HCT116 (cell line): ENCODE measurements at regions not wholly inside any gene's neighbourhood (a gene's known extent, or its start where the extent isn't known, plus 50 kb on each side); places are given as distances from the start of the nearest gene placed in this dataset.

Experiments used
- ATAC-seq: fragments of 200-7000 bp; cut with Tn5 transposase; 2 replicates; pipeline ENCODE4 v1.9.1; 2020; ENCODE audit warnings: mild to moderate bottlenecking, moderate library complexity
- BruUV-seq: library from RNA; stranded (reverse); fragments of 400-500 nt; replicated peaks from 2 replicates; lab custom pipeline; 2021; lab: Mats Ljungman, UMichigan
- CTCF ChIA-PET: fragments of 300-600 bp; sonication (Branson Sonifier 250); formaldehyde crosslinking; loops from one replicate; lab custom pipeline; 2021; ENCODE audit warnings: antibody characterized with exemption; lab: Charles Lee
- POLR2A ChIA-PET: fragments of 300-600, 350-600 bp; sonication (Branson Sonifier 250); formaldehyde crosslinking; loops from one replicate; lab custom pipeline; 2021; ENCODE audit warnings: antibody characterized with exemption; lab: Charles Lee
- RAD21 ChIA-PET, 2 experiments: fragments of 300-600 bp; sonication (Branson Sonifier 250); formaldehyde crosslinking; loops; one replicate each; lab custom pipeline; 2023; ENCODE audit warnings: low total read pairs in 2 of 2; ENCODE audit not compliant: uncharacterized antibody in 2 of 2, unreplicated experiment in 2 of 2, low non-redundant PET in 1 of 2; lab: Charles Lee
- DNase-seq: peaks from one replicate; pipeline ENCODE4 v3.0.0-alpha.2; 2010; ENCODE audit warnings: low read depth, low spot score
- H2AFZ ChIP-seq: fragments of 200-600 bp; shearing (Covaris generic), sonication (generic); 2 replicates; pipeline ENCODE4 v1.6.1; 2017; ENCODE audit warnings: low read depth, mixed run types, mixed read lengths, antibody characterized with exemption, low read length; ENCODE audit not compliant: poor library complexity, severe bottlenecking
- H3K27ac ChIP-seq: 2 replicates; pipeline ENCODE4 v1.5.1; 2012; ENCODE audit warnings: low read depth, low read length
- H3K27me3 ChIP-seq: fragments of 200-600 bp; sonication (generic); 2 replicates; pipeline ENCODE4 v1.6.1; 2016; ENCODE audit warnings: mixed run types, low read length, mixed read lengths; ENCODE audit not compliant: insufficient read depth
- H3K36me3 ChIP-seq, 2 experiments: fragments of 200-500 bp in 1 of 2; fragments of 200-600 bp in 1 of 2; sonication (Bioruptor generic) in 1 of 2; sonication (generic) in 1 of 2; 2 replicates each; pipeline versions ENCODE4 v1.5.1 to v1.6.1; 2014 to 2016; ENCODE audit warnings: low read length in 2 of 2, inconsistent platforms in 1 of 2, mixed read lengths in 1 of 2, mixed run types in 1 of 2; ENCODE audit not compliant: insufficient read depth in 2 of 2, control insufficient read depth in 1 of 2
- H3K4me1 ChIP-seq, 2 experiments: fragments of 200-600 bp in 1 of 2; sonication (generic) in 1 of 2; 2 replicates each; pipeline versions ENCODE4 v1.5.1 to v1.6.1; 2012 to 2017; ENCODE audit warnings: low read length in 2 of 2, inconsistent platforms in 1 of 2, mild to moderate bottlenecking in 1 of 2, mixed read lengths in 1 of 2, mixed run types in 1 of 2, moderate library complexity in 1 of 2; ENCODE audit not compliant: insufficient read depth in 2 of 2, control insufficient read depth in 1 of 2
- H3K4me2 ChIP-seq: fragments of 200-600 bp; sonication (generic); 2 replicates; pipeline ENCODE4 v1.6.1; 2017; ENCODE audit warnings: mixed run types, low read length, mixed read lengths
- H3K4me3 ChIP-seq, 2 experiments: fragments of 200-600 bp in 1 of 2; sonication (generic) in 1 of 2; replicated peaks in 1 of 2; 2 replicates each; pipeline ENCODE4 v1.5.1; 2011 to 2016; ENCODE audit warnings: low read length in 2 of 2, control low read depth in 1 of 2, low read depth in 1 of 2, mild to moderate bottlenecking in 1 of 2, mixed read lengths in 1 of 2, mixed run types in 1 of 2
- H3K79me2 ChIP-seq: fragments of 200-600 bp; sonication (generic); 2 replicates; pipeline ENCODE4 v1.6.1; 2017; ENCODE audit warnings: mild to moderate bottlenecking, mixed run types, low read length, moderate library complexity, mixed read lengths; ENCODE audit not compliant: insufficient read depth
- H3K9ac ChIP-seq: fragments of 200-600 bp; sonication (generic); 2 replicates; pipeline ENCODE4 v1.6.1; 2016; ENCODE audit warnings: low read length, mixed read lengths
- H3K9me2 ChIP-seq: fragments of 200-600 bp; sonication (generic), shearing (Covaris generic); 2 replicates; pipeline ENCODE4 v1.6.1; 2017; ENCODE audit warnings: mixed run types, mild to moderate bottlenecking, moderate library complexity; ENCODE audit not compliant: insufficient read depth
- H3K9me3 ChIP-seq, 2 experiments: fragments of 200-500 bp in 1 of 2; fragments of 200-600 bp in 1 of 2; sonication (Bioruptor generic) in 1 of 2; sonication (generic) in 1 of 2; 2 replicates each; pipeline ENCODE4 v1.6.1; 2014 to 2017; ENCODE audit warnings: low read length in 2 of 2, mixed read lengths in 2 of 2, inconsistent platforms in 1 of 2, low read depth in 1 of 2, mild to moderate bottlenecking in 1 of 2, mixed run types in 1 of 2, moderate library complexity in 1 of 2; ENCODE audit not compliant: control insufficient read depth in 1 of 2, insufficient read depth in 1 of 2
- H4K20me1 ChIP-seq: fragments of 200-600 bp; sonication (generic), shearing (Covaris generic); 2 replicates; pipeline ENCODE4 v1.6.1; 2017; ENCODE audit warnings: mixed run types, mild to moderate bottlenecking, moderate library complexity; ENCODE audit not compliant: insufficient read depth
- CBX3 ChIP-seq: IDR thresholded peaks from 2 replicates; pipeline ENCODE4 v1.6.1; 2012; ENCODE audit warnings: low read depth
- CEBPB ChIP-seq: IDR thresholded peaks from 2 replicates; pipeline ENCODE4 v1.6.1; 2012; ENCODE audit warnings: low read depth
- EGR1 ChIP-seq: IDR thresholded peaks from 2 replicates; pipeline ENCODE4 v1.6.1; 2012; ENCODE audit warnings: low read depth
- ELF1 ChIP-seq: IDR thresholded peaks from 2 replicates; pipeline ENCODE4 v1.6.1; 2012; ENCODE audit warnings: low read depth, borderline replicate concordance
- EZH2 ChIP-seq: fragments of 200-600 bp; sonication (generic); IDR thresholded peaks from 2 replicates; pipeline ENCODE4 v1.6.1; 2017; ENCODE audit warnings: antibody characterized with exemption, mixed run types
- EZH2phosphoT487 ChIP-seq: fragments of 200-600 bp; IDR thresholded peaks from 2 replicates; pipeline ENCODE4 v1.6.1; 2018; ENCODE audit warnings: antibody characterized with exemption, borderline replicate concordance
- JUND ChIP-seq: IDR thresholded peaks from 2 replicates; pipeline ENCODE4 v1.6.1; 2012
- MAX ChIP-seq: IDR thresholded peaks from 2 replicates; pipeline ENCODE4 v1.6.1; 2012
- POLR2A ChIP-seq: IDR thresholded peaks from 2 replicates; pipeline ENCODE4 v1.7.0; 2011; ENCODE audit warnings: borderline replicate concordance; ENCODE audit not compliant: insufficient read depth, insufficient read length; ENCODE audit errors: extremely low read depth
- REST ChIP-seq: IDR thresholded peaks from 2 replicates; pipeline ENCODE4 v1.6.1; 2012; ENCODE audit warnings: low read depth
- SIN3A ChIP-seq: IDR thresholded peaks from 2 replicates; pipeline ENCODE4 v1.6.1; 2012; ENCODE audit warnings: low read depth
- SP1 ChIP-seq: IDR thresholded peaks from 2 replicates; pipeline ENCODE4 v1.6.1; 2012; ENCODE audit warnings: low read depth
- SRF ChIP-seq: IDR thresholded peaks from 2 replicates; pipeline ENCODE4 v1.6.1; 2012; ENCODE audit warnings: low read depth
- TCF7L2 ChIP-seq: IDR thresholded peaks from 2 replicates; pipeline ENCODE4 v1.7.0; 2011; ENCODE audit warnings: borderline replicate concordance, inconsistent platforms; ENCODE audit not compliant: insufficient read depth, insufficient read length; ENCODE audit errors: extremely low read depth
- YY1 ChIP-seq: IDR thresholded peaks from 2 replicates; pipeline ENCODE4 v1.6.1; 2011; ENCODE audit warnings: low read length, low read depth, moderate library complexity, mild to moderate bottlenecking; ENCODE audit not compliant: insufficient replicate concordance; ENCODE audit errors: extremely low read depth
- ZBTB33 ChIP-seq: IDR thresholded peaks from 2 replicates; pipeline ENCODE4 v1.6.1; 2011; ENCODE audit warnings: mild to moderate bottlenecking, low read length, moderate library complexity; ENCODE audit not compliant: insufficient replicate concordance; ENCODE audit errors: extremely low read depth
- ZFX ChIP-seq: fragments of 450-650 bp; IDR thresholded peaks from 2 replicates; pipeline ENCODE4 v1.6.1; 2017
- ZNF274 ChIP-seq: fragments of 200-500 bp; sonication (Bioruptor generic); IDR thresholded peaks from 2 replicates; pipeline ENCODE4 v1.6.1; 2014; ENCODE audit warnings: mild to moderate bottlenecking, low read depth, low read length, inconsistent platforms
- intact Hi-C: fragments of 100-400 bp; cut with micrococcal nuclease; formaldehyde crosslinking; loops from 2 replicates; pipeline ENCODE4 v1.10.0; 2022
- TF ChIP-seq, protein P1 (sequence below): IDR thresholded peaks from 2 replicates; pipeline ENCODE4 v1.6.1; 2012
- TF ChIP-seq, protein P2 (sequence below), 3 experiments: fragments of 200-600 bp in 1 of 3; sonication (generic) in 1 of 3; IDR thresholded peaks in 2 of 3; conservative IDR thresholded peaks in 1 of 3; 2 replicates each; pipeline ENCODE4 v1.5.1; 2012 to 2017; ENCODE audit warnings: low read depth in 2 of 3, low read length in 2 of 3, antibody characterized with exemption in 1 of 3, borderline replicate concordance in 1 of 3, control low read depth in 1 of 3, mild to moderate bottlenecking in 1 of 3, mixed read lengths in 1 of 3, mixed run types in 1 of 3, moderate library complexity in 1 of 3; ENCODE audit not compliant: insufficient read depth in 1 of 3

GRCh38 chr15:81890496-81890895 lies 155.3 kb downstream of the MEX3B start:
- no peak for ATAC-seq
- no peak overlapping the region for H3K4me2 ChIP-seq
- ChIA-PET POLR2A (no interaction called here), RAD21 (no interaction called here), CTCF (no interaction called here)
- H3K4me1 ChIP-seq = no peaks in the 10 kb centered on the region
- H3K27ac ChIP-seq = no peak overlapping the region
- H4K20me1 ChIP-seq = no peaks in the 10 kb centered on the region
- TF ChIP-seq, protein P1, sequence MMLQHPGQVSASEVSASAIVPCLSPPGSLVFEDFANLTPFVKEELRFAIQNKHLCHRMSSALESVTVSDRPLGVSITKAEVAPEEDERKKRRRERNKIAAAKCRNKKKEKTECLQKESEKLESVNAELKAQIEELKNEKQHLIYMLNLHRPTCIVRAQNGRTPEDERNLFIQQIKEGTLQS = no peak
- TF ChIP-seq YY1 (no peak), TCF7L2 (no peak), ELF1 (no peak), ZNF274 (no peak), SP1 (no peak), JUND (no peak), ZFX (no peak), EZH2 (no peak), SRF (no peak), CEBPB (no peak), EZH2phosphoT487 (no peak), MAX (no peak), REST (no peak), SIN3A (no peak), CBX3 (no peak), EGR1 (no peak), ZBTB33 (no peak), POLR2A (no peak)
- TF ChIP-seq, protein P2, sequence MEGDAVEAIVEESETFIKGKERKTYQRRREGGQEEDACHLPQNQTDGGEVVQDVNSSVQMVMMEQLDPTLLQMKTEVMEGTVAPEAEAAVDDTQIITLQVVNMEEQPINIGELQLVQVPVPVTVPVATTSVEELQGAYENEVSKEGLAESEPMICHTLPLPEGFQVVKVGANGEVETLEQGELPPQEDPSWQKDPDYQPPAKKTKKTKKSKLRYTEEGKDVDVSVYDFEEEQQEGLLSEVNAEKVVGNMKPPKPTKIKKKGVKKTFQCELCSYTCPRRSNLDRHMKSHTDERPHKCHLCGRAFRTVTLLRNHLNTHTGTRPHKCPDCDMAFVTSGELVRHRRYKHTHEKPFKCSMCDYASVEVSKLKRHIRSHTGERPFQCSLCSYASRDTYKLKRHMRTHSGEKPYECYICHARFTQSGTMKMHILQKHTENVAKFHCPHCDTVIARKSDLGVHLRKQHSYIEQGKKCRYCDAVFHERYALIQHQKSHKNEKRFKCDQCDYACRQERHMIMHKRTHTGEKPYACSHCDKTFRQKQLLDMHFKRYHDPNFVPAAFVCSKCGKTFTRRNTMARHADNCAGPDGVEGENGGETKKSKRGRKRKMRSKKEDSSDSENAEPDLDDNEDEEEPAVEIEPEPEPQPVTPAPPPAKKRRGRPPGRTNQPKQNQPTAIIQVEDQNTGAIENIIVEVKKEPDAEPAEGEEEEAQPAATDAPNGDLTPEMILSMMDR (IDR thresholded peaks at IDR 0.05 in 2 of 3, conservative IDR thresholded peaks at IDR 0.05 in 1 of 3; ENCODE audit: borderline replicate concordance in 1 of 3, insufficient read depth in 1 of 3, low read depth in 2 of 3, low read length in 2 of 3) = no peak
- H3K4me3 ChIP-seq = no peak overlapping the region
- H2AFZ ChIP-seq = no peak overlapping the region
- DNase-seq = no peak
- no peaks in the 10 kb centered on the region for H3K9me2 ChIP-seq
- no peaks in the 10 kb centered on the region for H3K36me3 ChIP-seq
- H3K27me3 ChIP-seq = peaks cover 17% of the 10 kb centered on the region; the same call in 1 of the 2 replicates
- H3K9me3 ChIP-seq = no peaks in the 10 kb centered on the region
- intact Hi-C loops = no loop called here
- no peaks in the 10 kb centered on the region for H3K79me2 ChIP-seq
- BruUV-seq = no TSS peak
- H3K9ac ChIP-seq = no peak overlapping the region
